GM18508 (cell line): ENCODE measurements at regions not wholly inside any gene's neighbourhood (a gene's known extent, or its start where the extent isn't known, plus 50 kb on each side); places are given as distances from the start of the nearest gene placed in this dataset.
"Not testable (repeated sequence)": the region's sequence is repeated elsewhere in the genome, so short reads cannot be mapped to it uniquely, and the experiment has no call there.

ENCODE experiments used
- ATAC-seq: cut with Tn5 transposase; IDR thresholded peaks from one replicate; pipeline ENCODE4 v1.9.1; 2021; ENCODE audit warnings: moderate number of reproducible peaks; ENCODE audit not compliant: insufficient read depth, unreplicated experiment

DNA sequence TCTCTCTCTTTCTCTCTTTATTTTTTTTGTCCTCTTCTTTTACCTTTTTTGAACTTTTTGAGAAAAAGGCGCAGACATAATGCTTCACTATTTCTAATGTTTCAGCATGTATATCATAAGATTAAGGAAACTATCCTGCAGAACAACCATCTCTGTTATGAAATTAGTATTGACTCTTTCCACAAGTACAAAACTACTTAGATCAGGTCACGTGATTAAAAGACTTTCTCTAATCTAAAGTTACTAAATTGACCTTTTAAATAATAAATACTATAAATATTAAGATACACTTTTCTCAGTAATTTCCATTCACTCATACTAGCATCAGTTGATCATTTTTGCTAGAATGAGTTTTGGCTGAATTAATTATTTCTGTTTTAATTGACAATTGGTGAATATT lies 844.5 kb upstream of the LRFN5 start:
- ATAC-seq, result no peak

DNA sequence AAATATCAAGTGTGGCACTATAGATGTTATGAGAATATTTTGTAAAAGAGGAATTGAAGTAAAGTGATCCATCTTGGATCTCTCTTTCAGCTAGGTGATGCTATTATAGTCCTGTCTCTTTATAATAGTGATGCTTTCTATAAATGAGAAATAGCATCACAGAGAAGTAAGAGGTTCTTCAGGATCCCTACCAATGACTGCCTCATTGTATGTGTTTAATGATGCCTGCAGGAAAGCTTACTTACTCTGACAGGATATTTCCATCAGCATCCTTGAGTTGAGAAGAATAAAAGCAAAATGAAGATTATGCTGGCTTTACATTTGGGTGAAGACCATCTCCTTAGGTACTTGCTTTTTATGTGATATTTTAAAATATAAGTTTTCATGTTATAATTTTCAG lies 846.0 kb upstream of the LRFN5 start:
- ATAC-seq, result no peak

DNA sequence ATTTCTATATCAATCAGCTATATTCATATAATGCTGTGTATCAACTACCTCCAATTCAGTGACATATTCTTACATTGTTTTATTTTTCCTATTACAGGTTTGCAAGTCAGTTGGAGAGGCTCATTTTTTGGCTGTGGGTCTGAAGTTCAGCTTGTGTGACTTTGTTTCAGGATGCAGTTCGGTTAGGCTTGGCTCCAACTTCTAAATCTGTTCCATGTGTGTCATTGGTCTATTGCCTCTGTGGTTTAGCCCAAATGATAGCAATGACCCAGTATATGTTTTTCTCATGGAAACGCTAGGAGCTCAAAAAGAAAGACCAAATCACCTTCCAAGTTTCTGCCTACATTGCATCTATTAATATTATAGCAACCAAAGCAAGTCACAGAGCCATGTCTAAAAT lies 848.6 kb upstream of the LRFN5 start:
- no peak for ATAC-seq

DNA sequence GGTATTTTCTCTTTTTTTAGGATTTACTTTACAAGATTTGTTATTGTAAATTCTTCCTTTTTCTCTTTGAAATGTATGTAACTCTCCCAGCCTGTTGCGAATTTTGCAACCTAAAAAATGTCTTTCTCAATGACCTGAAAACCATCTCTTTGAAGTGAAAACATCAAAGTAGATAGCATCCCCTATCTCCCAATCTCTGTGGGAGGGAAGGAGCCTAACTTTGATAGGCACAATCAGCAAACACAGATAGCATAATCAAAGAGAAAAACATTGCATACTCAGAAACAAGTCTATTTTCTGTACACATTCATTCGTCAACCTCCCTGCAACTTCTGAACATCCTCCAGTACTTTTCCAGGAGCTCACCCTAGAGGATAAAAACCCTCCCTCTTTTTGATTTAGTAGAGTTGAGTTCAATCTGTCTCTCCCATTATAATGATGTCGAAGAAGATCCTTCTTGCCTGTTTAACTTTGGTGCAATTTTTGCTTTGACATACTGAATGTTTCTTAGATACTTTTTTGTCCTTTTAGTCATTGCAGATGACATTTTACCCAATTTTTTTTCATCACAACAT lies 849.2 kb upstream of the LRFN5 start:
- no peak for ATAC-seq

DNA sequence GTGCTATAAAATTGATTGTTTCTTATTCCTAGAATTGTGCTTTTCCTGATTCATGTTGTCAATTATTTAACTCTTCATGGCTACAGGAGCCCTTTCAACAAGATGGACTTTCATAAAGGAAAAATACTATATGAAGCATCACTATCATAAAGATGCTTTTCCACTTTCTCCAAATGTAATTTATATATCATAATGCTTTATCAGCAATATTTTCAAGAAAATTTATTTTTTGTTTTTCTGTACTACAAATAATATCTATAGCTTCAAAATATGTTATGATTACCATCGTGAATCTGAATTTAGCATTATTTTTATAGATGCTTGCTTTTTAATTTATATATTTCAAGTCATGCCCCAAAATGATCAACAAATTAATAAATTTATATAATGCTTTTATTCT lies 873.5 kb upstream of the LRFN5 start:
- ATAC-seq, result no peak

DNA sequence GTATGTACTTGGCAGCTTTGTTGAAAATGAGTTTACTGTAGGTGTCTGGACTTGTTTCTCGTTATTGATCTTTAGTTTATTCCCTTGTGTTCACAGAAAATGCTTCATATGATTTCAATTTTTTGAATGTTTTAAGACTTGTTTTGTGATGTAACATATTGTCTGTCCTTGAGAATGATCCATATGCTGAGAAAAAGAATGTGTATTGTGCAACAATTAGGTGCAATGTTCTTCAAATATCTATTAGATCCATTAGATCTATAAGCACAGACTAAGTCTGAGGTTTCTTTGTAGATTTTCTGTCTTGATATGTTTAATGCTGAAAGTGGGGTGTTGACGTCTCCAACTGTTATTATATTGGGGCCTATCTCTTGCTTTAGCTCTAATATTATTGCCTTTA lies 879.6 kb upstream of the LRFN5 start:
- ATAC-seq, result no peak

DNA sequence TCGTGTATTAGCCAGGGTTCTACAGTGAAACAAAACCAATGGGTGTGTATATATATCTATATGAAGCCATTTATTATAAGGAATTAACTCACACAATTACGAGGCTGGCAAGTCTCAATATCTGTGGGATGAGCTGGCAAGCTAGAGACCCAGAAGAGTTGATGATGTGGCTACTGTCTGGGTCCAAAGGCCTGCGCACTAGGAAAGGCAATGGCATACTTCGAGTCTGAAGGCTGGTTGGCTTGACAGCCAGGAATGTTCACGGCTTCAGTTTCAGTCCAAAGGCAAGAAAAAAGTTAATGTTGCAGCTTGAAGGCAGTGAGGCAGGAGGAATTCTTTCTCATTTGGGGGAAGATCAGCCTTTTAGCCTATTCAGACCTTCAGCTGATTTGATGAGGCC lies 893.3 kb upstream of the LRFN5 start:
- no peak for ATAC-seq

DNA sequence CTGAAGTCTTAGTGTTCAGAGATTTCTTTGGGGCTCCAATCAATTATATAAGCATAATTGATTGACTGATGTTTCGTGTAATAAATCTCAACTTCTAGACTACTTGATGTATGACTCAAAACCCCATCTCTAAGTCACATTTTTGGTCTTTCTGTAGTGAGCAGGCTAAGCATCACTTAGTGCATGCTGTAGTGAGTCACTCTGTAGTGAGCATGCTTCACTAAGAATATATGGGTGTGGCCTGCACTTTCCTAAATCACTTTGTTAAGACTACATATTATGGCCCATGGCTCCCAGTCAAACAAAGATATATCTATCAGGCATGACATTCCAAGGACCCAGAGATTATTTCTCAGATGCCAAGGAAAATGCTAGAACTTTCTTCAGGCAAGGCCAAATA lies 909.4 kb upstream of the LRFN5 start:
- ATAC-seq, result no peak

DNA sequence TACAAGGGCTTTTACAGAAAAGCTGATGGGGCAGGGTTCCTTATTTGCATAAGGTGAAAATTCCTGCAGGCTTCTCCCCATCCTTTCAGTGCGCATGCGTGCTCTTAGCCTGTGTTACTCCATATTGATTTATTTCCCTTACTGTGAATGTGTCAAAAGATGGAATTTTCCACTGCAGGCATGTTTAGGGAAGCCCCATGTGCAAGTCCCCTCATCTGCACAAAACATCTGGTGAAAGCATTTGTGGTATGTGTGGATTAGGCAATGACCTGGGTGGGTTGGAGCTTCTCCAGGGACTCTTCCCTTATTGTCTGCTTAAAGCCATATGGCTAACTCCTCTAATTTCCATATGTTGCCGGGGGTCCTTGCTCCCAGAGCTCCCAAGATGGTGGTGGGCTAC lies 912.7 kb upstream of the LRFN5 start:
- no peak for ATAC-seq

DNA sequence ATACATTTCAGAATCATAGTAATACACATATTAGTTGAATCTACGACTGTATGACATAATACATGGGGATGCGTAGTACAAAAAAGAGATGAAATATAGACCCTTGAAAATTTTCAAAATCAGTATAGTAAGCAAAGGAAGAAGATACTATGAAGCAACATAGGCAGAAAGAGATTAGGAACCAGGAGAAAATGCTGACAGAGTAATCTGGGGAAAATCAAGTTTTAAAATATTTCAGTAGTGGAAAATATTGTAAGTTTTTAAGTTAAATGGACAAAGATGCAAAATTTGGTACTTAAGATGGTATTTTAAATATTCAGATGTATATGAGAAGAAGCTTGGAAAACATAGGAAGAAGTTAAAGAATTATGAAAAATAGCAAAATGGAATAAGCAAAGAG lies 915.6 kb upstream of the LRFN5 start:
- ATAC-seq, result no peak

DNA sequence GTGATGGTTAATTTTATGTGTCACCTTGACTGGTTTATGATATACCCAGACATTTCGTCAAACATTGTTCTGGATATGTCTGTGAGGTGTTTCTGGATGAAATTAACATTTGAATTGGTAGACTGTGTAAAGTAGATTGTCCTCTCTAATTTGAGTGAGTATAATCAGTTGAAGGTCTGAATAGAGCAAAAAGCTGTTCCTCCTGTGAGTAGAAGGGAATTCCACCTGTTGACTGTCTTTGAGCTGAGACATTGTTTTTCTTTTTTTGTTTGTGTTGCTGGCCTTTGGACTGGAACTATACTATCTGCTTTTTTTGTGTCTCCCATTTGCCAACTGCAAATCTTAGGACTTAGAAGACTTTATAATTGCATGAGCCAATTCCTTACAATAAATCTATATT lies 920.9 kb upstream of the LRFN5 start:
- no peak for ATAC-seq

DNA sequence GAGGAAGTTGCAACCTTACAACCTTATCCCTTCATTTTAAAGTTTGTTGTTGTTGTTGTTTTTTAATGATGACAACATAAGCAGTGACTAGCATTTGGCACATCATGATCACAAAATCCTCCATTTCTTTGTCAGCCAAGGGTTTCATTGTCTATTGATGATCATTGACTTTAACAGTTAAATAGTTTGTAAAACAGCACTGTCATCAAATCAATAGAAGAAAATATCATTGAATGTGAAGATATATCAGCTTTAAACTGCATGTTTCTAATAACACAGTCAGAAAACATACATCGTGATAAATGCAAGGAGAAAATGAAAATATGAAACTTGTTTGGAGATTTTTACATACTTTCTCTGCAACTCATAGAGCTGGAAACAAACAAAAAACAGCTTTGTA lies 922.3 kb upstream of the LRFN5 start:
- no peak for ATAC-seq

DNA sequence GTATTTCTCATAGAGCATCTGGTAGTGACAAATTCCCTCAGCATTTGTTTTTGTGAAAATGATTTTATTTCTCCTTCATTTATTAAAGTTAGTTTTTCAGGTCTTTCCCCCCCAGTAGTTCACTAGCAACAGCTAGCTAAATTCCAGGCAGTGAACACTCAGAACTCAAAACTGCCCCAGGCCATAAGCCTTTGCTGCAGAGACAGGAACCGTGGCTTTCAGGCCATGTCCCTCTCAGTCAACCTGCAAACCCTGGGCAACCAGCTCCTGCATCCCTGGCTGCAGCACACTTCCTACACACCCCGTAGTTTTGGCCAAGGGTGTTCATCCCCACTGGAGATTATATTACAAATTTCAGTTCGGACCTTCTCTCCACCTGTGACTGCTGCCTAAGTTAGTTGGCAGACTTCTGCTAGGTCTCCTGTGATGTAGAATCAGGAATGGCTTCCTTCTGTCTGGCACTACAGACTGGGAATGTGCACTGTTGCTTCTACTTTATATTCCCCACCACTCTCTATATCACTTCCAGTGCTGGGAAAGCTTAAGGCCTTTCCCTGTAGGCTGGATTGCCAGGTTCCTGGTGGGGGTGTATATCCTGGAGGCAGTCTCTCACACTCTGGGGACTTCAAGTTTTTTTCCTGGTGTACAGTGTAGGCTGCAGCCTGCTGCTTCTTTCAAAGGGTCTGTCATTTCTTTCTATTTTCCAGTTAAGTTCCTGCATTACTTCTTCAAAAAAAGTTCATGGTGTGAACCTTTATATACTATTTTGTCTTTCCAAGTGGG lies 924.4 kb upstream of the LRFN5 start:
- ATAC-seq, result no peak

DNA sequence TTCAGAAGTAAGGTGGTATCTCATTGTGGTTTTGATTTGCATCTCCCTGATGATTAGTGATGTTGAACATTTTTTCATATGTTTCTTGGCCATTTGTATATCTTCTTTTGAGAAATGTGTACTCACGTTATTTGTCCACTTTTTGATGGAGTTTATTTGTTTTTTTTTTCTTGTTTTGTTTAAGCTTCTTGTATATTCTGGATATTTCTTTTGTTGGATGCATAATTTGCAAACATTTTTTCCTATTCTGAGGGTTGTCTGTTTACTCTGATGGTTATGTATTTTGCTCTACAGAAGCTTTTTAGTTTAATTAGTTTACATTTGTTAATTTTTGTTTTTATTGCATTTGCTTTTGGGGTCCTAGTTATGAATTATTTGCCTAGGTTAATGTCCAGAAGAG lies 927.4 kb upstream of the LRFN5 start:
- no peak for ATAC-seq

DNA sequence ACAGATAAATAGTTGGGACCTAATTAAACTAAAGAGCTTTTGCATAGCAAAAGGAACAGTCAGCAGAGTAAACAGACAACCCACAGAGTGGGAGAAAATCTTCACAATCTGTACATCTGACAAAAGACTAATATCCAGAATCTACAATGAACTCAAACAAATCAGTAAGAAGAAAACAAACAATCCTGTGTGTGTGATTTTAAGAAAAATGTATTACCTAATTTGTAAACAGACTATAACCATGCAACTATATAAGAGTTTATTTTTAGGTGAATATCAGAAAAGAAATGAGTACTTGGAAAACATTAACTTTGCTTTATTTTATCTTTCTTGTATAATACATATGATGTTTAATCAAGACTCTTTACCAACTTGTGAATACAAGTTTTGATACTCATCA lies 929.5 kb upstream of the LRFN5 start:
- ATAC-seq, result not testable (repeated sequence)

DNA sequence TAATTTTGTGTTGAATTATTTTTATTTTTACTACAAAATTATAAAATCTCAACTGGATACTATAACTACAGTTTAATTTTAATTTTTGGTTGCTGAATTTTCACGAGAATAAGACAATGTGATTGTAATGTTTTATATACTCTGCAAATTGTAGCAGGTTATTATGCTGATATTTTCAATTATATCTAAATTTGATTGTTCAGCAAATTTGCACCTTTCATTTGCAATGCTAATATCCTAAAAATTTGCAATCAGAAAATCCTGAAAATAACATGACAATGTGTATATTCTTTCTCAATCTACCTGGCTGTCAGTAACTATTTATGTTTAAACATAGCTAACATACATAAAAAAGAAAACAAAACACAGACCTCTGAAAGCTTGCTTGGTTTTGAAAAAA lies 932.2 kb upstream of the LRFN5 start:
- ATAC-seq, result no peak

DNA sequence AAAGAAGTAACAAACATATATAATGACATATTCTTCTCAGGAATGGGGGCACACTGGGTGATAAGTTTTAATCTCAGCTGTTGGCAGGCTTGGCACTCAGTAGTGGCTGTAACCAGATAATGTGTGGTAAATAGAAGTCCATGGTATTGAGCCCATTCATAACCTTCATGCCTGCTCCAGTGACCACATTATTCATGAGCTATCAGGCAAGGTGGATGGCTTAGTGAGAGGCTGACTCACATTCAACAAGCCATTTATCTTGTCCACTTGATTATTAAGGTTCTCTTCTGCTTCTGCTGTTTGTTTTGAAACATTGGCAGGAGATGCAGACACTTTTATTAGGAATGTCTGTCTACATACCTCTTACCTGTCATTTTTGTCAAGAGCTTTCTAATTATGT lies 950.4 kb upstream of the LRFN5 start:
- ATAC-seq, result no peak

DNA sequence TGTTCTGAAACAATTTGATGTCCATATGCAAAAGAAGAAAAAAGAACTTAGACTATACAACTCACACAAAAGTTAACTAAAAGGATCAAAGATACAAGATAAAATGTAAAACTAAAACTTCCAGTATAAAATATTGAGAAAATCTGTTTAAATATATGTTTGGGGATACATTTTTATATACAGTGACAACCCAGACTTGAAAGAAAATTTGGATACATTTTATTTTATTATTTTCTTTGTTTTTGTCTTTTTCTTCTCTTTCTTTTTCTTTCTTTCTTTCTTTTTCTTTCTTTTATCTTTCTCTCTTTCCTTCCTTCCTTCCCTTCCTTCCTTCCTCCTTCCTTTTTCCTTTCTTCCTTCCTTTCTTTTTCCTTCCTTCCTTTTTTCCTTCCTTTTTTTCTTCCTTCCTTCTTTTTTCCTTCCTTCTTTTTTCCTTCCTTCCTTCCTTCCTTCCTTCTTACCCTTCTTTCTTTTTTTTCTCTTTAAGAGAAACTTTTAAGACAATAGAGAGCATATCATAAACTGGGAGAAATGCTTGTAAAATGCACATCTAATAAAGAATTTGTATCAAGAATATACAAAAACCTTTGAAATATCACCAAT lies 954.5 kb upstream of the LRFN5 start:
- no peak for ATAC-seq

DNA sequence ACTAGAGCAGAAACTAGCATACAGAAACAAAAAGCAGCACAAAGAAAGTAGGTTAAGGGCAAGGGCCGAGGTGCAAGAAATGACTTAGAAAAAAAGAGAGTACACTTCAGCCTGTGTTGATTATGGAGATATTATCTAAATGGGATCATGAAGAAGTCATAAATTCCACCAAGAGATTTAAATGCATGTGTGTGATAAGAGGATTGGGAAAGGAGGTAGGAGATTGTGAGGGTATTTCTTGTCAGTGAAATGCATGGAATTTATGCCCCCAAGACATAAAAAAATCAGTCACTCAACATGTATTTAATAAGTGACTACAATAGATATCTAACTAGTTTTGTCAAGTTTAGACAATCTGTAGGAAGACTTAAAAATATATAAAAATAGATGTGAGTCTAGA lies 976.2 kb upstream of the LRFN5 start:
- ATAC-seq, result no peak

DNA sequence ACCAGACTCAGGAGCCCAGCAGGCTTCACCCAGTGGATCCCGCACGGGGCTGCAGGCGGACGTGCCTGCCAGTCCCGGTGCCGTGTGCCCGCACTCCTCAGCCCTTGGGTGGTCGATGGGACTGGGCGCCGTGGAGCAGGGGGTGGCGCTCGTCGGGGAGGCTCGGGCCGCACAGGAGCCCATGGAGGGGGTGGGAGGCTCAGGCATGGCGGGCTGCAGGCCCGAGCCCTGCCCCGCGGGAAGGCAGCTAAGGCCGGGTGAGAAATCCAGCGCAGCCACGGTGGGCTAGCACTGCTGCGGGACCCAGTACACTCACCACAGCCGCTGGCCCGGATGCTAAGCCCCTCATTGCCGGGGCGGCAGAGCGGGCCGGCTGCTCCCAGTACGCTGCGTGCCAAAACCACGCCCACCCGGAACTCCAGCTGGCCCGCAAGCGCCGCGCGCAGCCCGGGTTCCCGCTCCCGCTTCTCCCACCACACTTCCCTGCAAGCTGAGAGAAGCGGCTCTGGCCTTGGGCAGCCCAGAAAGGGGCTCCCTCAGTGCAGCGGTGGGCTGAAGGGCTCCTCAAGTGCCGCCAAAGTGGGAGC lies 977.0 kb upstream of the LRFN5 start:
- ATAC-seq, result not testable (repeated sequence)

DNA sequence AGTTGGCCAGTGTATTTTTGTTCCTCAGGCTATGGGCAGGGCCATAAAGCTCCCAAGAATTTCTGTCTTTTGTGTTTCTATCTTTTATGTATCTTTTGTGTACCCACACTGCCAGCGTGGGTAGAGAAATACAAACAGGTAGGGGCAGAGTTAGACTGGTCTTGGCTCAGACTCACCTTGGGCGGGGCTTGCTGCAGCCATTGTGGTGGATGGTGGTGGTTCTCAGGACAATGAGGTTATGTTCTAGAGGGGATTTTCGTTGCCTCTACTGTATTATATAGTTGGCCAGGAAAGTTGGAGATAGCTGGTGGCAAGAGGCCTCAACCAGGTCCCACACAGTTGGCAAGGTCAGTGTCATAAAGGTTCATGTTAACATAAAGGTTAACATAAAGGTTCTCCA lies 977.5 kb upstream of the LRFN5 start:
- no peak for ATAC-seq

DNA sequence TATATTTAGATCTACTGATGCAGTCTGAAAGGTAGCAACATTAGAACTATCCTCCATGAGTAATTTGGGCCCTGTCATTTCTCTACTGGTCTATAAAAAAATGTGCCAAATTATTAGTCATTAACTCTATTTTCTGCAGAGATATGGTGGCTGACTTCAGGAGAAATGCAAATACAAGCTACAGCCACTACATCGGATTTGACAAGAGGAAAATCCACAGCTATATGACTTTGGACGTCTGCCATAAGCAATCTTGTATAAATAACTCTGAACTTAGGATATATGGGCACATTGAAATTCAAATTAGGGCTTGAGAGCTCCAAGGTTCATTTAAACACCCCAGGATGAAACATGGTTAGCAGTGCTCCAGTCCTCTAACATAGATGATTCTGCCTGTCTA lies 983.0 kb upstream of the LRFN5 start:
- no peak for ATAC-seq
